AG09309 (cell line): ENCODE measurements at regions not wholly inside any gene's neighbourhood (a gene's known extent, or its start where the extent isn't known, plus 50 kb on each side); places are given as distances from the start of the nearest gene placed in this dataset.

Experiments
- DNase-seq: peaks from one replicate; pipeline ENCODE4 v3.0.0-alpha.2; 2010; ENCODE audit warnings: low read depth
- H3K4me3 ChIP-seq: 2 replicates; pipeline ENCODE4 v1.5.1; 2011; ENCODE audit warnings: mild to moderate bottlenecking, low read depth, low read length, moderate library complexity; ENCODE audit not compliant: control insufficient read depth
- TF ChIP-seq, protein P1 (sequence below): IDR thresholded peaks from 2 replicates; pipeline ENCODE4 v1.5.1; 2011; ENCODE audit warnings: mild to moderate bottlenecking, low read depth, low read length, inconsistent platforms; ENCODE audit not compliant: insufficient read depth, control insufficient read depth; ENCODE audit errors: missing control alignments

DNA sequence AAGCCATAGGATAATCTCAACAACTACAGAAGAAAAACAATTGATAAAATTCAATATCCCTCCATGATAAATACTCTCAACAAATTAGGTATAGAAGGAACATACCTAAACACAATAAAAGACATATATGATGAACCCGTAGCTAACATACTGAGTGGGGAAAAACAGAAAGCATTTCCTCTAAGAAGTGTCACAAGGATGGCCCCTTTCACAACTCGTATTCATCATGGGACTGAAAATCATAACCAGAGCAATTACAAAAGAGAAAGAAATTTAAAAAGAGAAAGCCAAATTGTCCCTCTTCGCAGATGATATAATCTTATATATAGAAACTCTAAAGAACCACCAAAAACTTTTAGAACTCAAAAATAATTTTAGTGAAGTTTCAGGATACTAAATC lies 146.3 kb upstream of the RGMB start:
- no peak overlapping the region for H3K4me3 ChIP-seq

DNA sequence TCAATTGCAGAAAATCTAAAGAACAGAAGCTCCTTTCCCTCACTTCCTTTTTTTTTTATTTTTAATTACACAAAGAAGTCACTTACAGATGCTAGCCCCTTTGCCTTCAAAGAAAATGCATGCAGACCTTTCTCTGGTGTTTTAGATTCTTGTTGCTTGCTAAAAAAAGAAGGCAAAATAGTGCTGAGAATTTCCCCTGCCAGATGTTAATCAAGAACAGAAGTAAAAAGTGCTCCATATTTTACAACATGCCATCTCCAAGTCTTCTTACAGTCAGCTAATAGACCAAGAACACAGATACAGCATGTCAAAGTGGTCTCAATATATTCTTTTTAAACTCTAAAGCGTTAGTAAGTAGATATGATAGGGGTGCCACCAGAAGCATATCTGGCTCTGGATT lies 142.8 kb upstream of the RGMB start:
- DNase-seq: no peak
- H3K4me3 ChIP-seq: no peak overlapping the region
- TF ChIP-seq, protein P1, sequence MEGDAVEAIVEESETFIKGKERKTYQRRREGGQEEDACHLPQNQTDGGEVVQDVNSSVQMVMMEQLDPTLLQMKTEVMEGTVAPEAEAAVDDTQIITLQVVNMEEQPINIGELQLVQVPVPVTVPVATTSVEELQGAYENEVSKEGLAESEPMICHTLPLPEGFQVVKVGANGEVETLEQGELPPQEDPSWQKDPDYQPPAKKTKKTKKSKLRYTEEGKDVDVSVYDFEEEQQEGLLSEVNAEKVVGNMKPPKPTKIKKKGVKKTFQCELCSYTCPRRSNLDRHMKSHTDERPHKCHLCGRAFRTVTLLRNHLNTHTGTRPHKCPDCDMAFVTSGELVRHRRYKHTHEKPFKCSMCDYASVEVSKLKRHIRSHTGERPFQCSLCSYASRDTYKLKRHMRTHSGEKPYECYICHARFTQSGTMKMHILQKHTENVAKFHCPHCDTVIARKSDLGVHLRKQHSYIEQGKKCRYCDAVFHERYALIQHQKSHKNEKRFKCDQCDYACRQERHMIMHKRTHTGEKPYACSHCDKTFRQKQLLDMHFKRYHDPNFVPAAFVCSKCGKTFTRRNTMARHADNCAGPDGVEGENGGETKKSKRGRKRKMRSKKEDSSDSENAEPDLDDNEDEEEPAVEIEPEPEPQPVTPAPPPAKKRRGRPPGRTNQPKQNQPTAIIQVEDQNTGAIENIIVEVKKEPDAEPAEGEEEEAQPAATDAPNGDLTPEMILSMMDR: no peak

More for the DNA sequence above, 146.3 kb upstream of the RGMB start:
- TF ChIP-seq, protein P1: no peak
- no peak for DNase-seq

DNA sequence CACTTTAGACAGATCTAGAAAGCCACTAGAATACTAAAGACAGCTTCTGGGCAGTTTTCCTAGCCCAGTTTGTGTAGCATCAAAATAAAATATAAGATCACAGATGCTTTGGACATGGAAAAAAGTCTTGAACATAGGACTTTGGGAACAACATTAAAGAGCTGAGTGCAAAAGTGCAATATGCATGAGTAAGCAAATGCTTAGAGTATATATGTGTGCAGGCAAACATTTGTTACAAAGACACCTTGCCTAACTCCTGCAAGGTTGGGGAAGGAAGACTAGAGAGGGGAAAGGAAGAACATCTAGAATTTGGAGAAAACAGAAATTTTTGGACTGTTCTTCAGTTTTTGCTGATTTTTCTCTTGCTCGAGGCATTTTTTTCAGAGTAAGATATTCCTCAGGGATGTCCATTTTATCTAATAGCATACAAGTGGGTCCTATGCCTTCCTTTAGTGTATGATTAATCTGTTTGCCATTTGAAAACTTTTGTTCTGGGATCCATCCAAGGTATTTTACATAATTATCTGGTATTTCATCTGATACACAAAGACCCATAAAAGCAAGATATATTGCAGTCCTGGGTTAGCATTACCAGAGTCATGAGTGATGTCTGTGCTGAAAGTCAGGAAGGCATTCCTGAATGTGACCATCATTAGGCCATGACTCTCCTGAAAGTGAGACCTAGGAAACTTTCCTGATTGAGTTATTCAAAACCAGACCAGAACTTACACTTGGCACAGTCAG lies 142.0 kb upstream of the RGMB start:
- TF ChIP-seq, protein P1: no peak
- peak; percentile 92 for DNase-seq
- no peak overlapping the region for H3K4me3 ChIP-seq

DNA sequence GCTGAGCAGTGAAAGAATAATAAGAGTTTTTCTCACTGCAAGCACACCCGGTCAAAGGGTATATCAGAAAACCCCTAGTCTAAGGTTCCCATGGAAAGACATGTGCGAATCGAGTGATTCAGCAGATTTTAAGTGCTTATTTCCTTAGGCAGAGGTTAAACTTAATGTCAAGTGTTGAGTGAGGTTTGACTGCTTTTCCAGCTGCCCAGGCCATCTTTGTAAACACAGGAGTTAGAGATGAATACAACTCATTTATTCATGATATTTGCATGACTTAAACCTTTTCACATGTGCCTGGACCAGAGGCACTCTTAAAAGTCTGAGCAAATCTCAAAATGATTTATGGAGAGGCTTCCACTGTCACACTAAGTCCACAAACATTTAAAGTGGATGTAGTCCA lies 137.8 kb upstream of the RGMB start:
- no peak for DNase-seq
- no peak overlapping the region for H3K4me3 ChIP-seq
- TF ChIP-seq, protein P1: no peak

DNA sequence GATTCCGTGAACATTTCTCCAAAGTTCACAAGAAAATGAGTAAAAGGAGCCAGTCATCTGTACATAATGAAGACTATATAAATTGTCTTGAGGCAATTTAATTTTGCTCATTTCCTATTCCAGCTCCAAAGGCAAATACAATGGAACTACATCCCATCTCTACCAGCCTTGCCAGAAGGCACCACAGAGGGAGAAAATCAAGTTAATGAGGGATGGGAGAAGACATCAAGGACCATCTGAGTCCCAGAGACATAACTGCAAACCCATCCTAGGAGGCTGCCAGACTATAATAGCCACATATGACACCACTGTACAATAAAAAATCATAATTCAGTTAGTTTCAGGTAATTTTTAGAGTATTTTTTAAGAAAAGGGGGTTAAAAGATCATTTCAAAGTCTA lies 136.3 kb upstream of the RGMB start:
- H3K4me3 ChIP-seq: no peak overlapping the region
- no peak for DNase-seq
- TF ChIP-seq, protein P1: no peak

DNA sequence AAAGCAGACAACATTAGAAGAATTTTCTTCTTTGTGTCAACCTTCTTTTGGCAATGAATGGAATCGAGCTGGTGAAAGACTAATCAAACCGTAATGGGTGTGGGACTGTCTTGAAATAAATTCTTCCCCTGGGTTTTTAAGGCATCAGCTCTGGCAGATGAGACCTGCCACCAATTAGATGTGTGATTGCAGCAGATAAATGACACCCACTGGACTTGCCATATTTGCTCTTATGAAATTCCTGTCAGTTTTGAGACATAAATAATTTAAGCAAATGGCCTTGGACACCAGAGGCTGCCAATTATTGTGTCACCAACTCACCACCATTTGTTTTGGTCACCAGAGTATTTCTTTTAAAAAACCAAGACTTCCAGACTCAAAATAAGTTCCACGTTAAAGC lies 135.9 kb upstream of the RGMB start:
- no peak overlapping the region for H3K4me3 ChIP-seq
- DNase-seq: no peak
- TF ChIP-seq, protein P1: no peak
